ENCODE measurements at regions not wholly inside any gene's neighbourhood (a gene's known extent, or its start where the extent isn't known, plus 50 kb on each side); places are given as distances from the start of the nearest gene placed in this dataset.

- TF ChIP-seq POLR2A (IDR thresholded peaks at IDR 0.05; ENCODE audit: control extremely low read depth in 1 of 2, low read depth in 2 of 2, low read length in 2 of 2): no peak
- no peak for TF ChIP-seq GTF2F1 (IDR thresholded peaks at IDR 0.05; ENCODE audit: borderline replicate concordance, low read depth, low read length)
- no peak for TF ChIP-seq JUND (IDR thresholded peaks at IDR 0.05; ENCODE audit: low read length)
- TF ChIP-seq CREB1 (IDR thresholded peaks at IDR 0.05): no peak
- TF ChIP-seq TAF1 (IDR thresholded peaks at IDR 0.05; ENCODE audit: low read depth, low read length): no peak
- no peak for TF ChIP-seq POLR2AphosphoS5 (IDR thresholded peaks at IDR 0.05; ENCODE audit: low read depth, low read length)
- TF ChIP-seq SP1 (IDR thresholded peaks at IDR 0.05; ENCODE audit: low read depth, low read length): no peak
- TF ChIP-seq SIN3A (conservative IDR thresholded peaks at IDR 0.05 in 1 of 2, IDR thresholded peaks at IDR 0.05 in 1 of 2; ENCODE audit: low read depth in 1 of 2, low read length in 2 of 2): no peak
- no peak for TF ChIP-seq YY1 (IDR thresholded peaks at IDR 0.05; ENCODE audit: low read depth, low read length)
These were observed 256.1 kb upstream of the IRX2 start for GRCh38 chr5:3007577-3007976.
